H1 (cell line): ENCODE measurements at regions not wholly inside any gene's neighbourhood (a gene's known extent, or its start where the extent isn't known, plus 50 kb on each side); places are given as distances from the start of the nearest gene placed in this dataset.

Experiments
- ASH2L ChIP-seq: fragments of 200-600, 300-600 bp; sonication (generic); IDR thresholded peaks from one replicate; pipeline ENCODE4 v1.7.1; 2017; ENCODE audit warnings: low read length
- CBX8 ChIP-seq: fragments of 300-800, 300-1000 bp; sonication (generic); IDR thresholded peaks from 2 replicates; pipeline ENCODE4 v1.7.1; 2016; ENCODE audit warnings: low read depth, low read length, borderline replicate concordance
- RFX5 ChIP-seq: IDR thresholded peaks from 2 replicates; pipeline ENCODE4 v1.6.1; 2011; ENCODE audit warnings: low read depth, low read length, improper control_type of control experiment, borderline replicate concordance
- TAF1 ChIP-seq: IDR thresholded peaks from 2 replicates; pipeline ENCODE4 v1.6.1; 2011; ENCODE audit warnings: mild to moderate bottlenecking, low read depth, low read length

- TF ChIP-seq TAF1 (no peak), ASH2L (no peak), RFX5 (no peak), CBX8 (no peak)
Observed at GRCh38 chr4:133803341-133803740, 398.2 kb downstream of the PABPC4L start (continued).
